HG02973 (cell line): ENCODE measurements at regions not wholly inside any gene's neighbourhood (a gene's known extent, or its start where the extent isn't known, plus 50 kb on each side); places are given as distances from the start of the nearest gene placed in this dataset.
"Not testable (repeated sequence)": the region's sequence is repeated elsewhere in the genome, so short reads cannot be mapped to it uniquely, and the experiment has no call there.

ENCODE experiments used
- ATAC-seq: cut with Tn5 transposase; IDR thresholded peaks from one replicate; pipeline ENCODE4 v1.9.1; 2021; ENCODE audit warnings: moderate library complexity; ENCODE audit not compliant: unreplicated experiment

- no peak for ATAC-seq
Observed at GRCh38 chr13:78876915-78877549, 218.1 kb upstream of the OBI1 start.

GRCh38 chr13:78875792-78876580 lies 217.0 kb upstream of the OBI1 start:
- no peak for ATAC-seq

DNA sequence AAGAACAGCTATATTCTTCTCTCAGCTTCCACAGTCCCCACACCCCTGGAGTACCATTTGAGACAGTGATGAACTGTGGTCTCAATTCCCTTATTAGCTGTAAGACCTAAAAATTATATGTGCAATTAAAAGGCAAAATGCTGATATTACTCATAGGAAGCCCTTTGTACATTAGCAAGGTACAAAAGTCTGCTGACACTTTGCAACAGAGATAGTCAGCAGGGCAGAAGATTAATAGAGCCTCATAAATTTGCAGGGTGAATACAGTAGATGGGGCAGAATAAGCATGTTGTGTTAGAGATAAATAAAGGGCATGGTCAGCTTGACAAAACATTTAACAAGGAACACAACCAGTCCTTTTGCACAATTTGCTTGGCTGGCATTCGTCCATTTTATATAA lies 210.0 kb upstream of the OBI1 start:
- ATAC-seq: no peak

- no peak for ATAC-seq
Observed at GRCh38 chr13:78867655-78868054, 208.7 kb upstream of the OBI1 start.

GRCh38 chr13:78866076-78866475 lies 207.1 kb upstream of the OBI1 start:
- not testable (repeated sequence) for ATAC-seq

DNA sequence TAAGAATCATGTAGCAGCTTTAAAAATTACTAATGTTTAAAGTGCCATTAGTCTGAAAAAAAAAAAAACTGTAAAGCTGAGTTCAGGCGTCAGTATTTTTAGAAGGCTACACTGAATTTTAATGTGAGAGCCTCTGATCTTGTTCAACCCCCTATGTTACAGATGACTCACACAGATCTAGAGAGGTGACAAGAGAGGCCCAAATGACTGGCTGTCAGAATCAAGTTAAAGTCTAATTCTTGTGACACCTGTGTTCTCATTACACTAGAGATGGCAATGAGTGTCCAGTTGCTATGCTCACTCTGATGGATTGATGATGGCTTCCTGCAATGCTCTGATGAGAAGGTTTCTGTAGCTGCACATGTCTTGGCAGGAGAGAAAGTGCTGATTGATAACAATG lies 203.5 kb upstream of the OBI1 start:
- ATAC-seq: no peak

DNA sequence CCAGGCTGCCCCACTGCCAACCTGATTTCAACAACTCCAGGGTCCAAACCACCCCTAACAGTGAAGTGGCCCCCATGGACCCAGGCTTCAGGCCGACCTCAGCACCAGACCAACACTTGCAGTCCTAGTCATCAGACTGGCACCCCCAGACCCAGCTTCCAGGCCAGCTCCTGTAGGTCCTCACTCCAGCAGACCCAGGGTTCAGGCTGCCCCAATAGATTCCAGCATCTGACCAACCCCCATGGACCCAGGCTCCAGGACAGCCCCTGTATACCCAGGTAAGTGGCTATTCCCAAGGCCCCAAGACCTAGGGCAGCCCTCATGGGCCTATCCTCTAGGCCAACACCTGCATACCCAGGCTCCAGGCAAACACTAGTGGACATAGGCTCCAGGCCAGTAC lies 193.8 kb upstream of the OBI1 start:
- no peak for ATAC-seq

GRCh38 chr13:78845656-78846365 lies 186.9 kb upstream of the OBI1 start:
- no peak for ATAC-seq

DNA sequence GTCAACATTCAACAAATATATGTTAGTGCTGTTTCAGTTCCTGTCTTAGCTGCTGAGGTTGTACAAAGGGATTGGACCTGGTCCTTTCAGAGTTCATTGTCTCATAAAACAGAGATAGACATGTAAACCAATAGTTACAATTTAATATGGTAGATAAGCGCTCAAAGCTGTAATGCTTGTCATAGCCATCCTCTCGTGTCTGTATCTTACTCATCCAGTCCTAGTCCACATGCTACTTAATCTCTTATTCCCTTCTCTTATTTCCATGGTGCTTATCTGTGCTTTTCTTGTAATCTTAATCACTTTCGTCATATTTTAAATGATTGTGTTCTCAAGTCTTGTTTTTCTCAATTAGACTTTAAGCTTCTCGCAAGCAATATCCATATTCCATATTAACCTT lies 185.2 kb upstream of the OBI1 start:
- no peak for ATAC-seq

DNA sequence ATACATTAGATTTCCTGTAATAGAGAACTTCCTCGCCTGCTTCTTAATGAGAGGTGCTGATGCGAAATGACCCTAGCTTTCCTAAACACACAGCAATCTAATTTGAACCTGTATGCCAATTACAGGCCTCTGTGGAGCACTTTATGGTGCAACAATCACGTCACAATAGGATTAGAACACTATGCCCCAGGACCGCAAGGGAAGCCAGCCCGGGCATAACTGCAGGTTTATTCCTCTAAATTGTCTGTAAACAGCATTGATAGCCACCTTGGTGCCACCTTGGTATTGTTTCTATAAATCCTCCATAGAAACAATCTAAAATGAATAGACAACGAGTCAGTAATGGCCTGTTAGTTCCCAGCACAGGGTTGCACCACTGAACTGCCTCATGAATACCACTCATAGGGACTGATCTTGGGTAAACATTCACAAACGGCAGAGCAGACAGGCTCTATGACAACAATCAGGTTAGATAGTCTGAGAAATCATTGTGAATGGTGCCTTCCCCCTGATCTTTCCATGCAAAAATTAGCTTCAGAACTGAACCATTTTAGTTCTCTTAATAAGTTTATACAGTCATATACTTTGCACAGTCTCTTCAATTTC lies 182.5 kb upstream of the OBI1 start:
- ATAC-seq: no peak

GRCh38 chr13:78836238-78836784 lies 177.4 kb upstream of the OBI1 start:
- no peak for ATAC-seq

DNA sequence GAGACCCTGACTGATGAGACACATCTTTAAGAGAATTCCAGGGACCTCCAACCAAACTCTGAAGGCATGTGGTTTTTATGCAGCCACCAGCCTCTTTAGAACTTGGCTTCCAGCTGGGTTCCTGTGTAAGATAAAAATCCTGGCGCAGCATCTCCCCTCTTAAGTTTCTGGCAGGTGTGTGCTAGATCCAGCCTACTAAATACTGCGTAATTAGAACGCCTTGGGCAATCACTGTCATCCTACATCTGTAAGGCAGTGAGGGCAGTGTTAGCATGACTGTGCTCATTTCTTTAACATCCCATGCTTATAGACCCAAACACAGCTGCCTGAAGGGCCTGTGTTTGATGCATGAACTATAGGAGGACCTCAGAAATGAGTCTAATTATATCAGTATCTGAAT lies 173.5 kb upstream of the OBI1 start:
- no peak for ATAC-seq

DNA sequence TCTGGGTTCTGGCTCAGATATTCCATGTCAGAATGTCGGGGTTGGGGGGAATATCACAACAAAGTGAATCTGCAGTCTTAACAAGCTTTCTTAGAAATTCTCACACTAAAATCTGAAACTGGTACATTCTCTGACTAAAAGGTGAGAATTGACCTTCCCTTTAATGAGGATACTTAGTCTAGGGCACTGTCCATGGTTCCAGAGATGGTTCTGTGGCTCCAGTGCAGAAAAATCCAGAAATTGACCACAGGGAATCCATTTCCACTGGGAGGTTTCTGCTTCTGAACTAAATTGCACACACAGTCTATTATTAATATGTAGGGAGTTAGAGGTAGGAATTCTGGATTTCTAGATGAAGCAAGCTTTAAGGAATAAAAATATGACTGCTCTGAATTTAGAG lies 171.6 kb upstream of the OBI1 start:
- no peak for ATAC-seq

- no peak for ATAC-seq
Observed at GRCh38 chr13:78829821-78830220, 170.9 kb upstream of the OBI1 start.

DNA sequence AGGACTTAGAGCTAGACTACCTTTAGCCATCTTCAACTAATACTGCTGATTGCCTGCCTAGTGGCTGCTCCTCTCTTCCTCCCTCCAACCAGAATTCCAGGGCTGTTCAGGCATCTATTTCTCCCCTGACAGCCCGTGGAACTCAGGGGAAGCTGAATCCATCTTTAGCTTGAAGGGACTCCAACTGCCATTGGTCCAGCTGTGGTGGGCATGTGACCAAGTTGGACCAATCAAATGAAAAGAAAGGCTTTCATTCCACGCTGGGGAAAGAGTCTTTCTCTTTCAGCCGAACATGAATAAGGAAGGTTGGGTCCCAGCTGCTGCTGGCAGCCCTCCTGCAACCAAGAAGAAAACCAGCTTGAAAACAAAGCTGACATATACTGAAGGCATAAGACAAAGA lies 168.5 kb upstream of the OBI1 start:
- ATAC-seq: no peak

DNA sequence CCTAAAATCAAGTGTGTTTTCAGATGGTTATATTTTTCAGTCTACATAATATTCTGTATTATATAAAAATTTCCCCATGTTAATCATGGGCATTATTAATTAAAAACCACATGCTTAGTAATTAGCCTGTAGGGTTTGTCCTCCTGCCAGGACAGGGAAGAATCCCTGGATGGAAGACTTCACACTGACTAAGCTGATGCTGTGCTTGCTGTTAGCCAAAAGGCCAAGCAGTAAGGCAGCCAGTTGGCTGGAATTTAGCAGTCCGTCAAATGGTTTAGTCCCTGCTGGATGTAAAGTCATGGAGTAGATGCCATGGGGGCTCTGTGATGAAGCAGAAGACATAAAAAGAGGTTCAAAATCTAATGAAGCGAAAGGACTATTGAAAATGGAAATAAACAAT lies 168.0 kb upstream of the OBI1 start:
- no peak for ATAC-seq

- no peak for ATAC-seq
Observed at GRCh38 chr13:78826312-78826711, 167.4 kb upstream of the OBI1 start.

DNA sequence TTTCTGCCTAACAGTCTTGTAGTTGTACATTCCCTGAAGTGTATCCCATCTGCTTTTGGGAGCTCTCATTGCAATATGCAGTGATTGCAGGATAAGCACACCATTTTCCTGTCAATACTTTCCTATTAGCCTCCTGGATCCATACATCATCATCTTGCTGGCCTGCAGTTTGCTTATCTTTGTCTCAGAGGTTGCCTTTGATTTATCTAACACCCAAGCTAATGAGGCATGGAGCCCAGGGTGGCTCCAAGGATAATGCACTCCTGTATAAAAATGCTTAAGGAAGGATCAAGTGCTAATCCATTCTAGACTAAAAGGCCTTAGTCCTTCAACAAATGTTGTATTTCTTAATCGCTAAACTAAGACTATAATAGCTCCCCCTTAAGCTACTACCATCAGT lies 161.6 kb upstream of the OBI1 start:
- ATAC-seq: no peak

DNA sequence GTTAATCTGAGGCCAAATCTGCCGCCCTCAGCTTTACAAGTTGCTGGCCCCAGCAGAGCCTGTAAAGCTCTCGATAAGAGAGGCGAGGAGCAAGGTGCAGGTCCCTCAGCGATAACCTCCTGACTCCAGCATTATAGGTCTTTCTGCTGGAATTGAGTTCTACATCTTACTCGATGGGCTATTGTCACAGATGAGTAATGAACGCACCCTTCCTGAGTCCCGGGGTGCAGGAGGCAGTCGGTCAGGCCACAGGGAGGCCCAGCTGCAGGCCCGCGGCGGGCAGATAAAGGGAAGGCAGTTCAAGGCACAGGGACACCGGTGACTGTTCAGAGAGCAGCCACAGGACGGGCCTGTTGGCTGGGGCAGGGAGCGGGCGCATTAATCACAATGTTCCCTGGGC lies 157.6 kb upstream of the OBI1 start:
- ATAC-seq: no peak

DNA sequence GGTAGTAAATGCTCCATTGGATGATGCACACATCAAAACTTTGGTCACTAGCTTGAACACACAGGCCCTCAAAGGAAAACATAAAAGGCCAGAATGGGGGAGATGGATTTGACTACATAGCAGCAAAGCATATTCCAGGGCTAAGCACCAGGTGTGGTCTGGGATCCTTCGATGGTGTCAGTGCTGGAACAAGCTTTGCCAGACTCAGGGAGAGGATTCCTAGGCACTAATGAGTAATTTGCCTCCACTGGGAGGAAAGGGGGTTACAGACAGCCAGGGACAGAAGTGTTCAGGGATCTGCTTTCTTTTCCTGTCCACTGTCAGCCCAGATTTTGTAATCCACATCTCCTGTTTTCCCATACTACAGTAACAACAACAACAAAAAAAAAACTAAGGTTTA lies 157.2 kb upstream of the OBI1 start:
- no peak for ATAC-seq

- ATAC-seq: no peak
Observed at GRCh38 chr13:78806457-78806856, 147.5 kb upstream of the OBI1 start.
